NCI-H1048 (cell line): ENCODE measurements at regions not wholly inside any gene's neighbourhood (a gene's known extent, or its start where the extent isn't known, plus 50 kb on each side); places are given as distances from the start of the nearest gene placed in this dataset.
"Not testable (repeated sequence)": the region's sequence is repeated elsewhere in the genome, so short reads cannot be mapped to it uniquely, and the experiment has no call there.

Experiments used
- DNase-seq: peaks from one replicate; lab custom pipeline; 2025; lab: John Stamatoyannopoulos, UW

DNA sequence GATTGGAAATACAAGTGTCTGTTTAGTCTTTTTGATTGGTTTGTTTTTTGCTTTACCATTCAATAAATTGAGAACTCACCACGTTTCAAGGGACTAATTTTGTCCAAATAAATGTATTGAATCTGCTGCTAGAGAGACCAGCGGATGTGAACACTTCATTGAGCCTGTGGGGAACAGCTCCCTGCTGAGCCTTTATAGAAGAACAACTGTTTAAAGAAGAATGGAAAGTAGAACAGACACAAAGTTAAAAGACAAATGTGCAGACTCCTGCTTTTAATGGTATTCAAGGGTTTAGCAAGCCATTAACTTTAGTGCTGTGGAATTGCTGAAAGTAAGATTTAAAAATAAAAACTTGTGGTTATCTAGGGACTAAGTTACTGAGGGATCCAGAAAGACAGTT lies 817.7 kb upstream of the B3GALT2 start:
- DNase-seq: no peak

DNA sequence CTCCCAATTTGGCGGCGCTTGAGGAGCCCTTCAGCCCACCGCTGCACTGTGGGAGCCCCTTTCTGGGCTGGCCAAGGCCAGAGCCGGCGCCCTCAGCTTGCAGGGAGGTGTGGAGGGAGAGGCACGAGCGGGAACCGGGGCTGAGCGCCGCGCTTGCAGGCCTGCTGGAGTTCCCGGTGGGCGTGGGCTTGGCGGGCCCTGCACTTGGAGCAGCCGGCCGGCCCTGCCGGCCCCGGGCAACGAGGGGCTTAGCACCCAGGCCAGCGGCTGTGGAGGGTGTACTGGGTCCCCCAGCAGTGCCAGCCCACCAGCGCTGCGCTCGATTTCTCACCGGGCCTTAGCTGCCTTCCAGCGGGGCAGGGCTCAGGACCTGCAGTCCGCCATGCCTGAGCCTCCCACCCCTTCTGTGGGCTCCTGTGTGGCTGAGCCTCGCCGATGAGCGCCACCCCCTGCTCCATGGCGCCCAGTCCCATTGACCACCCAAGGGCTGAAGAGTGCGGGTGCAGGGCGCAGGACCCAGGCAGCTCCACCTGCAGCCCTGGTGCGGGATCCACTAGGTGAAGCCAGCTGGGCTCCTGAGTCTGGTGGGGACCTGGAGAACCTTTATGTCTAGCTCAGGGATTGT lies 815.4 kb upstream of the B3GALT2 start:
- DNase-seq: not testable (repeated sequence)

DNA sequence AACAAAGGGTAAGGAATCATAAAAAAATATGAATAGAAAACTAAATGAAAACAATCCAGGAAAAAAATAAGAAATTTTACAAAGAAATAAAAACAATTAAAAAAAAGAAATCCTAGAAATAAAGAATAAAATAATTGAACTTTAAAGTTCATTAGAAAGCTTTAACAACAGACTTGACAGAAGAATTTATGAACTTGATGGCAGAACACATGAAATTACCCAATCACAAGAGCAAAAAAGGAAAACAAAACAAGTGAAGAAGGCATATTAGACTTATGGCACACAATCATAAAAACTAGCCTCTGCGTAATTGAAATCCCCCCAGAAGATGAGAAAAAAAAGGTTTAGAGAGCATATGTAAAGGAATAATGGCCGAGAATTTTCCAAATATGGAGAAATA lies 802.5 kb upstream of the B3GALT2 start:
- no peak for DNase-seq

DNA sequence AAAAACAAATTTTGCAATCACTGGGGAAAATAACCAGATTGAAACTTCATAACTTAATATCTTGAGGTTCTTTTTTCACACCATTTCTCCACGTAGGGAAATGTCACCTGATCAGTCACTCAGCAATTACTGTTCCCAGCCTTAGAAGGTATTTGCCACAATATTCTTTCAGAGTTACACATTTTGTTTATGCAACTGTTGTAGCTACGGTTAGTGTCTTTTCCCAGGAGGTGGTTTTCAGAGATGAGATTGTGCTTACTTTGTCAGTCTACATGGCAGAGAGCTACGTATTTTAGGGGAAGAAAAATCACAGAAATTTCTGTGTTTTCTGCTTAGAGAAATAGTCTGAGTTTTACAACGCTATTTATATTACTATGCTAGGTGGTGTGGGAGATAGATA lies 792.8 kb upstream of the B3GALT2 start:
- DNase-seq: no peak

DNA sequence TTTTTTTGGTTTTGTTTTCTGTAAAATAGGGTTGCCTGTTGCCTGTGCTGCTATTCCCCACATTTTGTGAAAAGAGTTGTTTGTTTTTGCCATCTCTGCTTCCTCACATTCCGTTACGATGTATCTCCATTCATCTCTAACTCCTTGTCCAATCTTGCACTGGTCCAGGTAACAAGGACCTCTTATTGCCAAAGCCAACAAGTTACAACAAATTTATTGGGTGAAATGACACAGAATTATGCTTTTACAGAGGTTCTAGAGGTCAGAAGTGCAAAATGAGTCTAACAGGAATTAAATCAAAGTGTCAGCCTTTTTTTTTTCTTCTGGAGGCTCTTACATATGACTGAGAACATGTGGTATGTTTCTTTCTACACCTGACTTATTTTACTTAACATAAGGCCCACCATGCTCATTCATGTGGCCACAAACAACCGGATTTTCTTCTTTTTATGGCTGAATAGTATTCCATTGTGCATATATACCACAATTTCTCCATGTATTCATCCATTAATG lies 787.9 kb upstream of the B3GALT2 start:
- no peak for DNase-seq

DNA sequence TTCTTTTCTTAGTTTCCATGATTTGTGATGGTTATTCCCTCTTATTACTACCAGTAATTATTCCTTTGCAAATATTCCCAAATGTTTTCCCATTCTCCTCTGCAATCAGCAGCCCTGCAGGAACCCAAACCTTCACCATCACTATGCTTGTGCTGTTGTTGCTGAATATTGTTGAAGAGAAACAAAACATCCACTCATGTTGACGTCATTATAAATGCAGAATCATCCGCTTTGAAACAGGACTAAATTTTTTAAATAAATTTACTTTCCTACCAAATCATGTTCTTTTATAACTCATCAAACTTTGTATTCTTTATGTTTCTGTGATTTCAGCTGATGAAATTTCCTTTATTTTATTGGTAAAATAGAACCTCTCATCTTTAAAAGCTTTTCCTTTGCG lies 787.0 kb upstream of the B3GALT2 start:
- DNase-seq: no peak

DNA sequence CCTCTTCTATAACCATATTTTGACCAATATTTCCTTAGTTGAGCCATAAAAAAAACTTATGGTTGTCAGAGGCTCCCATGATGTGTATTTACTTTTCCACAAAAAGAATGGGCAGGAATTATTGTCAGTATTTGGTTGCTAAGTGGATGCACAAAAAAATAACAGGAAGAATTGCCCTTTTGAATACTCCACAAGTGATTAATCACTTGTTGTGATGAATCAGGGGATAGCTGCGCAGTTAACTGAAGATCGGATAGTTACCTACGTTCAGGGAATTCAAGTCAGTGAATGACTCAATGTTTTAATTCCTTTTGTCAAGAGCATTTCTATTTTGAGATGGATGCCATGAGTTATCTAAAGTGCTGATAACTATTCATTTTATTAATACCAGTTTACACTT lies 785.2 kb upstream of the B3GALT2 start:
- DNase-seq: no peak

DNA sequence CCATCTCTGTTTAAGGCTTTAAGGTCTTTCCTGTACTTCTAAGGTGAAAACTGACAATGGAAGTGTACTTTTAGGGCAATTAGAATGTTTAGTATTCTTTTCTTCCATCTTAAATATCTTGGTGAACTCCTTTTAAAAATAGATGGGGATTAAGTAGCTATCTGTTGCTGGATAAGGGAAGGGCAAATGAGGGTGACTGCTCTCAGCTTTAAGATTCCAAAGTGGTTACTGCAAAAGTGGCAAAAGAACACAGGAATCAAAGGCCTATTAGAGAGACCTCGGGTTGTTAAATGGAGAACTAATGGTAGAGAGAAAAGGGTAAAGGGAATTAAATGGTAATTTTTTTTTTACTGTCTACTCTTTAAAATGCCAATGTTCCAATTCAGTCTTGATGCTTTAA lies 774.1 kb upstream of the B3GALT2 start:
- DNase-seq: no peak

DNA sequence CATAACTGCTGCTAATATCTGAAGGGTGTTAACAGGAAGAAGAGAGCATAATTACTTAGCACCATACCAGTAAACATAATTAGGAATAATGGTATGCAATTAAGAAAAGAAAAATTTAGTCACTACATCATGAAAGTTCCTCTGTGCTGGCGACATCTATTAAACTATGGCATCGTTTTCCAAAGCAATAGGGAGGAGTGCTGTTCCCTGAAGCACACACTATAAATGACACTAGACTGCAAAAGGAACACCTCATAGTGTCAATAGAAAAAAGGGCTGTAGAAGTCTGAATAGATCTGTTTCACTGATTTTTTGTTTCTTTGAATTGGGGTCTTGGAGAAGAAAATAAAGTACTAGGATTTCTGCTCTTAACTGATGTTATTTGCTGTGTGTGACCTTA lies 773.6 kb upstream of the B3GALT2 start:
- DNase-seq: no peak

DNA sequence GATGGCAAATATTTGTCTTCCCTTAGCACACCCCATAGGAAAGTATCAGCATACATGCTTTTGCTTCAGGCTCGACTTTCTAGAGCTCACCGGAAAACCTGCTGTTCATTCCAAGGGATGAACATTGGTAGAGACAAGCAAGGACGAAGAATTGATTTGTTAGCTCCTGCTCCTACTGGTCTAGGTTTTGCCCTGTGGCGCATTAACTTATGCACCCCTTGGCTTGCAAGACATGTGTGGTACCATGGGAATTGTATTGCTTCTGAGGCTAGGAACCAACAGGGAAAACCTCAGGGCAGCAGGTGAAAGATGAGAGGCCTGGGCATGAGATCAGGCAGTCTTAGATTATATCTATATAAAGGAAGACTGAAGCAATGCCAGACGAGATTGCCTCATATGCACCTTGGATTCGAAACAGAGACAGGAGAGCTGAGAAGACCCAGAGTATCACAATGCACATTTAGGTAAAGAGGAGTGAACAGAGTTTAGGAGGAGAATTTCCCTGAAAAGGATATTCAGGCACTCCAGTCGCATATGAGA lies 771.2 kb upstream of the B3GALT2 start:
- DNase-seq: no peak

DNA sequence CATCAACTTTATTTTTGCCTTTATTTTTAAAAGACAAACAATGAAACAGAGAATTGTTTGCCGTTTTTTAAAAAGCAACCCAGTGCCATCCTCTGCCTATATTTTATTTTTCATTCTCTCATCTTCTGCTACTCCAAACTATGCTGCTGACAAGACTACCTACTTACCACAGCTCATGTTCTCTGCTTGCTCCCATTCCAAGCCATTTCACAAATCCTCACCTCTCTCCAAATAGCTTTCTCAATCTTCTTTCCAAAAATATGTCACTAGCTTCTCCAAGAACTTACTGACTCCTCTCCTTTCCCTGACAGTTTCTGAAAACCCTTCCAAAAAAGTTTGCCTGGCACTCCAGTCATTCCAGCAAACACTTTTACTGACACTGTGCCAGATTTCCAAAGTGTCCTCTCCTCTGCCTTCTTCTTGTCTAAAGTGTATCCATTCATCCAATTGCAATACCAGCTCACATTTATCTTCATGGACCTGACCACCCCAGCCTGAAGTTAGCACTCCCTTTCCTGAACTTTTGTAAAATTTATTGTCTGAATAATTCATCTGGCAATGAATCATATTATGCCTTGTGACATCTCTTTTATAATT lies 766.5 kb upstream of the B3GALT2 start:
- no peak for DNase-seq

DNA sequence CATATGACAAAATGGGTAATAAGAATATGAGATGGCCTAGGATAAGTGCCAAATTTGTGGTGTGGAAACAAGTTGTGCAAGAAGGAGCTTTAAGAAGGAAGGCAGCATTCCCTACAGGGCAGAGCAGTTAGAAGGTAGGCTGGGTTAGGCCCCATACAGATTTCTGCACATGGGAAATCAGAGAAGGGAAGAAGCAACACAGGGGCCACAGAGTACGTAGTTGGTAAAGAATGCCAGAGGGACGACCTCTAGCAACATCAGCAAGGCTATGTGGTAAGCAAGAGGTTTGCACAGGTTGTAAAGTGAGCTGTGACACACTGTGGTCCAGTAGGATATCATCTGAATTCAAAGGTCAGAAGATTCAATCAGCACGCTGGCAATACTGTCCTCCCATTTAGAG lies 765.6 kb upstream of the B3GALT2 start:
- DNase-seq: no peak

DNA sequence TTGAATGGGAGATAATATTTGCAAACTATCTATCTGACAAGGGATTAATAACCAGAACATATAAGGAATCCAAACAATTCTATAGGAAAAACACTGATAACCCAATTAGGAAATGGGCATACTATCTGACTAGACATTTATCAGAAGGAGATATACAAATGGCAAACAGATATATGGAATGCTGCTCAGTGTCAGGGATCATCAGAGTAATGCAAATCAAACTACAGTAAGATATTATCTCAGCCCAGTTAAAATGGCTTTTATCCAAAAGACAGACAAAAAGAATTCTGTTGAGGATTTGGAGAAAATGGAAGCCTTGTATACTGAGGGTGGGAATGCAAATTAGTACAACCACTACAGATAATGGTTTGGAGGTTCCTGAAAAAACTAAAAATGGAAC lies 758.0 kb upstream of the B3GALT2 start:
- DNase-seq: peak; percentile 73

DNA sequence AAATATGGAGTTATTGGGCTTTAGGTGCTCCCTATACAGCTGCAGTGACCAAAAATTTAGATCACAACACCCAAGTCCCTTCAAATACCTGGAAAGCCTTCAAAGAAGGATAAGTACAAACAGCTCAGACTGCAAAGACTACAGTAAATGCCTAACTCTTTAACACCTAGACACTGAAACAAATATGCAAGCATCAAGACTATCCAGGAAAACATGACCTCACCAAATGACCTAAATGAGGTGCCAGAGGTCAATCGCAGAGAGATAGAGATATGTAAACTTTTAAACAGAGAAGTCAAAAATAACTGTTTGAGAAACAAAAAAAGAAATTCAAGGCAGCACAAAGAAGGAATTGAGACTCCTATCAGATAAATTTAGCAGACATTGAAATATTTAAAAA lies 753.8 kb upstream of the B3GALT2 start:
- no peak for DNase-seq

DNA sequence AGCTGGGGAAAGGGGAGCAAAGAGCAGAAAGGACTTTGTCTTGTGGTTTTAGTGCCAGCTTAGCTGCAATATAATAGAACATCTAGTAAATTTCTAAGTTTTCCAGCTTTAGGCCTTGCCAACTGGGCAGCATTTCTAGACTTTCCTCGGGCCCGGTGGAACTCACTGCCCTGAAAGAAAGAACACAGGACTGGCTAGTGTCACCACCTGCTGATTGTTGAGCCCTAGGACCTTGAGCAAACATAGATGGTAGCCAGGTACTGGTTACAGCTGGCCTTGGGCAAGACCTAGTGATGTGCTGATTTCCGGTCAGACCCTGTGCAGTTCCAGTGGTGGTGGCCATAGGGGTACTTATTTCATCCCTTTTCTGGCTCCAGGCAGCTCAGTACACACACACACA lies 753.2 kb upstream of the B3GALT2 start:
- DNase-seq: no peak

DNA sequence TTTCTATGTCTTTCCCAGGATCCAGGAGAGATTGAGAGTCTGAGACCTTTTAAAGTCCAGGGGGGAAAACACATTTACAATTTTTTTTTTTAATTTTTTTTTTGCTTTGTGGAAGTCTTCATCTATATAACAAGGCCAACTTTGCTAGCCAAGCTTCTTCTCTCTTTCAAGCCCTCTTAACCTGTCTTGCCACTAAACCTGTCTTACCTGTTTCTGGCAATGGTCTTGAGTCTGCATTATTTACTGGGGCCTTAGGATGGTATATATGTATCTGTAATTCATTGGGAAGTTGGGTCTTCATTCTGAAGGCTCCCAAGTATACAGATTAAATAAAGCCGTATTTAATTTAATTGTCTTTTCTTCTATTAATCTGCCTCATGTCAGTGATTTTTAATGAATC lies 750.9 kb upstream of the B3GALT2 start:
- DNase-seq: no peak

DNA sequence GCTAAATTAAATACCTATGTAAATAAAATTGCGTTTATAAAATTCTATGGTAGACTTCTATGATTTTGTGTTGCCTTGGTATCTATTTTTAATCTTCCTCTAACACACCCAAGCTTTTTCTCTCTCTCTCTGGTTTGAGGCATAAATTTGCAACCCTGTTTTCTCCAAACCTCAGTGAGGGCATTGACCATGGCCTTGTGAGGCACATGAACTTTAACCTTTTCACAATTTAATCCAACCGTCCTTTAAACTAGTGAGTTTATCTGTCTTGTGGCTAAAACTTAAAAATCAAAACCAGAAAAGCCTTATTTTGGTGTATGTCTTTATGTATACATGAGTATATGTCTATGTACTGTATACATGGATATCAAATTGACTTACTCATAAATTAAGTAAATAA lies 746.6 kb upstream of the B3GALT2 start:
- DNase-seq: no peak

DNA sequence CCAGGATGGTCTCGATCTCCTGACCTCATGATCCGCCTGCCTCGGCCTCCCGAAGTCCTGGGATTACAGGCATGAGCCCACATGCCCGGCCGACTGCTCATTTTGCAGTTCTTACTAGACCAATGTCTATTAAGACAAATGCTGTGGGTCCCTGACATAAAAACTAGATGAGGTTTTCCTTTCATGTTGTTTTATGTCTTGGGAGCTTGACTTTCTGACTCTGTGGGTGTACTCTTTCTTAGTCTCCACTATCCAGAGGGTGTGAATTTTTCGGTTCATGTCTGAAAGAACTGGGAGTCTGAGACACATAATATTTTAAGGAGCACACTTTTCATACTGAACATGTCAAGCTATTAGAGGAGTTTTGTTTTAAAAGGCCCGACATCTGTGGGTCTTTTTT lies 744.9 kb upstream of the B3GALT2 start:
- DNase-seq: no peak

DNA sequence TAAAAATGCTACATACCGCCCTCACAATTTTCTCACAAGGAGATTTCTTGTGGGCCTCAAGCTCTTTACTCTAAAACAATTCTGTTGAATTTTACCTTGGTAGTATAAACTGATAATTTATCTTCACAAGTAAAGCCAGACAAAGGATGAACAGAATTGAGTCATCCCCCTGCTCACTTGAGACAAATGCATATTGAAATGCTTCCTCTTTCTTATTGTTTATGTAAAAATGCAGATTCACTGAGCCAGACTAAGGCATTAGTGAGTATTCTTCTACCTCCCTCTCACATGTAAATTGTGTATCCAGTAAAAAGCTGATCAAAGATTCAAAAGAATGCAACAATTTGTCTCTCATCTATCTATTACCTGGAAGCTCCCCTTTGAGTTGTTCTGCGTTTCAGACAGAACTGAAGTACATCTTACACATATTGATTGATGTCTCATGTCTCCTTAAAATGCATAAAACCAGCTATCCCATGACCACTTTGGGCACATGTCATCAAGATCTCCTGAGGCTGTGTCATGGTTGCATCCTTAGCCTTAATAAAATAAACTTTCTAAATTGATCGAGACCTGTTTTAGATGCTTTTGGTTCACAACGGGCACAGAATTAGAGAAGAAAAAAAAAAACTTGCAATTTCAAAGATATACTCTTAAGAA lies 743.1 kb upstream of the B3GALT2 start:
- DNase-seq: no peak

DNA sequence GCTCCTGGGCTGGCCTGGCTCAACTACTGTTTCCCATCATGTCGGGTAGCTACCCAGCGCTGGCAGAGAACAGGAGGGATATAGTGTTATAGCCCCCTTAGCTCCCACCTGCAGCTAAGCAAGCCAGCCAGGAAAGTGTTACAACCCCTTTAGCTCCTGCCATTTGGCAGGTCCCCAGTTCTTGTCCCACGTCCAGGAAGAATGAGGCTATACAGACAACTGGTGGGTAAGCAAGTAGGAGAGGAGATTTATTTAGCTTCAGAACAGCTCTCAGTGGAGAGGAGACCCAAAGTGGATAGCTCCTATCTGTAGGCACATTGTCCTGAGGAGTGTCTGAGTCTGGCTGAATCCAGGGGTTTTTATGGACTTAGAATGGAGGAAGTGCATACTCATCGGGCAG lies 741.1 kb upstream of the B3GALT2 start:
- DNase-seq: no peak

DNA sequence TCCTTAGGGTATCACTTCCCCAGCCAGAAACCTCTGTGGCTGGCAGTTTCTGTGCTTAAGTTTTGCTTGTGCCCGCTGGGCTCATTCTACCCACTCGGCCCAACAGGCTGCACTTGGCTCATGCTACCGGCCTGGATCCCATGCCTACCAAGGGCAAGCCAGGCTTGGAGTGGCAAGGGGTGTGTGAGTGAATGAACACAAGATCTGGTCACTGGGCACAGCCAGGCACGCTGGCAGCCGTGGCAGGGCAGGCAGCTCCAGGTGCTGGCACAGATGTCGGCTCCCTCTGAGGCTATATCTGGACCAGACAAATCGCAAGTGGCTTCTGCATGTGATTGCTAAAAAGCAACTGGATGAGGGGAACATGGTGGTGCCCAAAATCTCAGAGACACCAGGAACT lies 740.5 kb upstream of the B3GALT2 start:
- no peak for DNase-seq

DNA sequence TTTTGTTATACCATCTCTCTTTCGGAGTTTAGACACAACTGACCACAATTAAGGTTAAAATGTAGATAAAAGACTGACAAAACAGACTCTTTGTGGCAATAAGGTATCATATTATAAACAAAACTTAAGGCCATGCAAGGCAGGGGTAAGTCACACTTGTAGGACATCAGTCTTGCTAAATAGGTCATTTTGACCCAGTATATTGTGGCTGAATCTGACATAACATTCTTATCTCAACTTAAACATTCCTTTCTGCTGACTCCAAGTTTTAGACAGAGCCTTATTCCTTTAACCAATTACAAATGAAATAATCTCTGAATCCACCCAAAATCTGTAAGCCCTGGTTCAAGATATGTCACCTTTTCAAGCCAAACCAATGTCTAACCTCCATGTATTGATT lies 733.4 kb upstream of the B3GALT2 start:
- DNase-seq: no peak

DNA sequence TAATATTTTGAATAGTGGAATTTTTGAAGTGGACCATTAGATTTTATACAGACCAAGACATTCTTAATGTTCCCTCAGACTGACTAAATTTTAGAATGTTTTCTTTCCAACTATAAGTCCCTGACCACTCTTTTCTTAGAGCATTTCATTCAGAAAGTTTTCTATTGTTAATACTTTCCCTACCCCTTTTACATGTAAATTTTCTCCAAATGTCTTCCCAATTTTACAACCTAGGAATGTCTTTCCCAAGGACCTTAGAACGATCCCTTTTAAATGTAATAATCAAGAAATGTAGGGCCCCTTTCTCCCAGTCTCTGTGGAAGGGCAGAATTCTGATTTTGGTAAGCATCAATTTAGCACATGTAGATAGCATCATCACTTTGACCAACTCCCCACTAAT lies 730.0 kb upstream of the B3GALT2 start:
- no peak for DNase-seq
